ENCODE measurements at regions not wholly inside any gene's neighbourhood (a gene's known extent, or its start where the extent isn't known, plus 50 kb on each side); places are given as distances from the start of the nearest gene placed in this dataset.

DNA sequence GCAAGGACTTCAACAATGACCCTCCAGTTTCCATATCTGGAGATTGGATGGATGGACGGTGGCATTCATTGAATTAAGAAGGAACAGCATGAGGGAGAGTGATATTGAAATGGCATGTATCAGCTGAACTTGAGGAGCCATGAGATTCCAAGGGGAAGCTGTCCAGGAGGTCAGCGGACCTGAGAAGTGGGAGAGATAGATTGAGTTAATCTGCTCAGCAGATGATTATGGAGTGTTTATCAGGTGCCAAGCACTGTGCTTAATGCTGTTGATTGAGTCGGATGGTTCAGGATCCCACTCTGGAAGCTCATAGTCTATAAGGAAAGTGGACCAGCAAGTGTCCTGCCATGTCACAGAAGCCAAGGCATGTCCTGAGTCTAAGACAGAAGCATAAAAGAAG, 581.3 kb downstream of the INSC start:
- intact Hi-C loops (cut with DNase I) = no loop called here
- no peak for ATAC-seq
- H3K4me1 ChIP-seq = no peaks in the 10 kb centered on the region

DNA sequence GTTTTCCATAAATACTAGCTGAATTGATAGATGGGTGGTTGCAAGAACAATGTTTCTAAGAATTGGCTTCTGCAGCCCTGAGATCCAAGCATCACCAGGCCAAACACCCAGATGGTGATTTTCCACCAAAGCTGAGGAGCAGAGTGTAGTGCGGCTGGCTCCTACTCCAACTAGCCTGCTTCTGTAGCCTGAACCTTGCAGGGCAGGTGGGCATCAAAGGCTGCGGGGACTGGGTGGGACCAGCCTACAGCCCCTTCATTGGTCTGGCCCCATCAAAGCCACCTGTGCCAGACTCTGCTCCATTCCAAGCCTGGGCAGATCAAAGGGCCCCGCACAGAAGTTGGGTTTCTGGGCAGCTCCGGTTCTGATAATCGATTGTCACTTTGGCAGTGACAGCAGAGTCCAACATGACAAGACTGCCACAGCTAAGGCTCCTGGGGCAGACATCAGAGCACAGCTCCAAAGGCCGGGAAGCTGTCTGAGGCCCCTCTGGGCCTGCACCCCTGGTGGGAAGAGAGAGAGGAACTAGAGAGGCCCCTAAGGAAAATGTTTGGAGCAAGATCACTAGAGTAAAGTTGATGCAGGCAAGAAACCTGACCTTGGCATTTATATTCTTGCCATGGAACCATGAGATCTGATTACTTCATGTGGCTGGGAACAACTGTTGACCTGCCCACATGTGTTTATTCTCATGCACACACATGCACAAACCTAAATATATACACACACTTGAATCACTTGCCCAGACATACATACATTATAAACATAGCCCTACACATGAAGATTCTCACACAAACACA, 582.9 kb downstream of the INSC start:
- Histone ChIP-seq H3K4me3 (no peak overlapping the region), H3K27me3 (ENCODE audit: low read depth) (no peaks in the 10 kb centered on the region), H3K9me3 (no peaks in the 10 kb centered on the region), H3K36me3 (no peaks in the 10 kb centered on the region), H3K27ac (no peak overlapping the region), H3K4me1 (no peaks in the 10 kb centered on the region)
- TF ChIP-seq, protein P1, sequence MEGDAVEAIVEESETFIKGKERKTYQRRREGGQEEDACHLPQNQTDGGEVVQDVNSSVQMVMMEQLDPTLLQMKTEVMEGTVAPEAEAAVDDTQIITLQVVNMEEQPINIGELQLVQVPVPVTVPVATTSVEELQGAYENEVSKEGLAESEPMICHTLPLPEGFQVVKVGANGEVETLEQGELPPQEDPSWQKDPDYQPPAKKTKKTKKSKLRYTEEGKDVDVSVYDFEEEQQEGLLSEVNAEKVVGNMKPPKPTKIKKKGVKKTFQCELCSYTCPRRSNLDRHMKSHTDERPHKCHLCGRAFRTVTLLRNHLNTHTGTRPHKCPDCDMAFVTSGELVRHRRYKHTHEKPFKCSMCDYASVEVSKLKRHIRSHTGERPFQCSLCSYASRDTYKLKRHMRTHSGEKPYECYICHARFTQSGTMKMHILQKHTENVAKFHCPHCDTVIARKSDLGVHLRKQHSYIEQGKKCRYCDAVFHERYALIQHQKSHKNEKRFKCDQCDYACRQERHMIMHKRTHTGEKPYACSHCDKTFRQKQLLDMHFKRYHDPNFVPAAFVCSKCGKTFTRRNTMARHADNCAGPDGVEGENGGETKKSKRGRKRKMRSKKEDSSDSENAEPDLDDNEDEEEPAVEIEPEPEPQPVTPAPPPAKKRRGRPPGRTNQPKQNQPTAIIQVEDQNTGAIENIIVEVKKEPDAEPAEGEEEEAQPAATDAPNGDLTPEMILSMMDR (IDR thresholded peaks at IDR 0.05) = no peak
- intact Hi-C loops (cut with DNase I) = no loop called here
- ATAC-seq (no peak), DNase-seq (no peak)

More for the DNA sequence above, 581.3 kb downstream of the INSC start:
- no peaks in the 10 kb centered on the region for H3K27me3 ChIP-seq (ENCODE audit: low read depth)
- no peak overlapping the region for H3K4me3 ChIP-seq
- no peaks in the 10 kb centered on the region for H3K36me3 ChIP-seq
- H3K9me3 ChIP-seq = no peaks in the 10 kb centered on the region
- TF ChIP-seq, protein P1 (IDR thresholded peaks at IDR 0.05) = no peak
- no peak overlapping the region for H3K27ac ChIP-seq
- no peak for DNase-seq

DNA sequence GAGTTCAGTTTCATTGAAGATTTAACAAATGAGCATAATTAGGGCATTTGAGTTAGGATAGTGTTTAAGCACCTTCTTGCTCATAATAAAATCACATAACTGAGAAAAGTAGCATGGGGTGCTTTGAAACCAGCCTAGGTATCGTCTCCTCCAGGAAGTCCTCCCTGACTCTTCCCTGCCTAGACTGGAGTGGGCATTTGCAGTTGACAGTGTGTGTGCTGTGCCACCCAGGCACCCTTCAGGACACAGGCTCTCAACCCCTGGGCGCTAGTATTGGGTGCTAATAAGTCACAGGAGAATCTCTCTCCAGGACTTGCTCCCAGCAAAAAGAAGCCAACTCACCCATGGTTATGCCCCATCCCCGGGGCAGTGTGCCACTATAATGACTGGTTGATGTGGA, 584.1 kb downstream of the INSC start:
- TF ChIP-seq, protein P1 (IDR thresholded peaks at IDR 0.05) = no peak
- H3K4me3 ChIP-seq = no peak overlapping the region
- no peaks in the 10 kb centered on the region for H3K4me1 ChIP-seq
- no peaks in the 10 kb centered on the region for H3K36me3 ChIP-seq
- H3K27ac ChIP-seq = no peak overlapping the region
- no peaks in the 10 kb centered on the region for H3K9me3 ChIP-seq
- ATAC-seq (no peak), DNase-seq (no peak)
- intact Hi-C loops (cut with DNase I) = no loop called here
- H3K27me3 ChIP-seq (ENCODE audit: low read depth) = no peaks in the 10 kb centered on the region

DNA sequence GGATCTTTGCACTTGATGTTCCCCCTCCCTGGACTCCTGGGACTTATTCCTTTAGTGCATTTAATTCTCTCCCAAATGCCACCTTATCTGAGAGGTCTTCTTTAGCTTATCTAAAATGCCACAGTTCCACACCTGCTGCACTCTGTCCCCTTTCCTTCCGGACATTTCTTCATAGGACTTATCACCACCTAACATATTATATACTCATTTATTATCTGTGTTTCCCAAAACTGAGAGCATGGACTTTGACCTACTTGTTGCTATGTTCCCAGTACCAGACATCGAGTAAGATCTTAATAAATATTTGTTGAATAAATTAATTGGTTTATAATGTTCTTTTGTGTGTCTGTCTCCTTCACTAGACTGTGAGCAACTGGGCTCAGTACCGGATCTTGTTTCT, 585.3 kb downstream of the INSC start:
- intact Hi-C loops (cut with DNase I) = no loop called here
- Histone ChIP-seq H3K4me1 (no peaks in the 10 kb centered on the region), H3K9me3 (no peaks in the 10 kb centered on the region), H3K27ac (no peak overlapping the region), H3K4me3 (no peak overlapping the region), H3K36me3 (no peaks in the 10 kb centered on the region), H3K27me3 (ENCODE audit: low read depth) (no peaks in the 10 kb centered on the region)
- ATAC-seq (no peak), DNase-seq (no peak)
- TF ChIP-seq, protein P1 (IDR thresholded peaks at IDR 0.05) = no peak

DNA sequence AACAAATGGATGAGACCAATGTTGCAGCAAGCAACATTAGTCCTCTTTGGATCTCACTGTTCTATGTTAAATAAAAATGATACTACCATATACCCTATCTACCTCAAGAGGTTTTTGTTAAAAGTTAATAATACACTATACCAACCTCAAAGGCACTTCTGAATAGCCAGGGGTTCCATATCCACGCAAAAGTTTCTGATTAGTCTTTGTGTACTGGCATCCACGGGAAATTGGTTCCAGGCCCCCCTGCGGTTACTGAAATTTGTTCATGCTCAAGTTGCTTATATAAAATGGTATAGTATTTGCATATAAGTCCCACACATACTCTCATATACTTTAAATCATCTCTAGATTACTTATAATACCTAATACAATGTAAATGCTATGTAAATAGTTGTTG, 585.7 kb downstream of the INSC start:
- no peak overlapping the region for H3K4me3 ChIP-seq

More for the DNA sequence above, 585.7 kb downstream of the INSC start:
- ATAC-seq (no peak), DNase-seq (no peak)
- Histone ChIP-seq H3K4me1 (no peaks in the 10 kb centered on the region), H3K27me3 (ENCODE audit: low read depth) (no peaks in the 10 kb centered on the region), H3K9me3 (no peaks in the 10 kb centered on the region), H3K36me3 (no peaks in the 10 kb centered on the region), H3K27ac (no peak overlapping the region)
- intact Hi-C loops (cut with DNase I) = no loop called here
- TF ChIP-seq, protein P1 (IDR thresholded peaks at IDR 0.05) = no peak

Measured in lower lobe of right lung (tissue), 2 donors.